IMR-90 (cell line): ENCODE measurements at regions not wholly inside any gene's neighbourhood (a gene's known extent, or its start where the extent isn't known, plus 50 kb on each side); places are given as distances from the start of the nearest gene placed in this dataset.

Experiments used
- BHLHE40 ChIP-seq: fragments of 150-350 bp; IDR thresholded peaks from 2 replicates; pipeline ENCODE4 v1.6.1; 2016; ENCODE audit warnings: mild to moderate bottlenecking, low read depth, low read length
- CEBPB ChIP-seq: IDR thresholded peaks from 2 replicates; pipeline ENCODE4 v1.6.1; 2012; ENCODE audit warnings: low read depth, low read length, improper control_type of control experiment
- CHD1 ChIP-seq: IDR thresholded peaks from 2 replicates; pipeline ENCODE4 v1.6.1; 2012; ENCODE audit warnings: low read depth, low read length, improper control_type of control experiment
- CTCF ChIP-seq: conservative IDR thresholded peaks from 2 replicates; pipeline ENCODE4 v1.5.1; 2012; ENCODE audit warnings: mild to moderate bottlenecking, low read depth, low read length, improper control_type of control experiment
- FOS ChIP-seq: fragments of 150-350 bp; IDR thresholded peaks from 2 replicates; pipeline ENCODE4 v1.6.1; 2016; ENCODE audit warnings: low read depth, low read length
- MAZ ChIP-seq: IDR thresholded peaks from 2 replicates; pipeline ENCODE4 v1.6.1; 2012; ENCODE audit warnings: low read depth, mild to moderate bottlenecking, low read length, improper control_type of control experiment, moderate library complexity, borderline replicate concordance
- MXI1 ChIP-seq: IDR thresholded peaks from 2 replicates; pipeline ENCODE4 v1.6.1; 2012; ENCODE audit warnings: low read depth, mild to moderate bottlenecking, low read length, moderate library complexity, borderline replicate concordance
- POLR2A ChIP-seq: IDR thresholded peaks from 2 replicates; pipeline ENCODE4 v1.6.1; 2012; ENCODE audit warnings: mild to moderate bottlenecking, low read depth, low read length
- RAD21 ChIP-seq: IDR thresholded peaks from 2 replicates; pipeline ENCODE4 v1.6.1; 2012; ENCODE audit warnings: low read length, improper control_type of control experiment
- USF2 ChIP-seq: fragments of 150-350 bp; IDR thresholded peaks from 2 replicates; pipeline ENCODE4 v1.6.1; 2017; ENCODE audit warnings: mild to moderate bottlenecking, antibody characterized with exemption, low read length, low read depth

DNA sequence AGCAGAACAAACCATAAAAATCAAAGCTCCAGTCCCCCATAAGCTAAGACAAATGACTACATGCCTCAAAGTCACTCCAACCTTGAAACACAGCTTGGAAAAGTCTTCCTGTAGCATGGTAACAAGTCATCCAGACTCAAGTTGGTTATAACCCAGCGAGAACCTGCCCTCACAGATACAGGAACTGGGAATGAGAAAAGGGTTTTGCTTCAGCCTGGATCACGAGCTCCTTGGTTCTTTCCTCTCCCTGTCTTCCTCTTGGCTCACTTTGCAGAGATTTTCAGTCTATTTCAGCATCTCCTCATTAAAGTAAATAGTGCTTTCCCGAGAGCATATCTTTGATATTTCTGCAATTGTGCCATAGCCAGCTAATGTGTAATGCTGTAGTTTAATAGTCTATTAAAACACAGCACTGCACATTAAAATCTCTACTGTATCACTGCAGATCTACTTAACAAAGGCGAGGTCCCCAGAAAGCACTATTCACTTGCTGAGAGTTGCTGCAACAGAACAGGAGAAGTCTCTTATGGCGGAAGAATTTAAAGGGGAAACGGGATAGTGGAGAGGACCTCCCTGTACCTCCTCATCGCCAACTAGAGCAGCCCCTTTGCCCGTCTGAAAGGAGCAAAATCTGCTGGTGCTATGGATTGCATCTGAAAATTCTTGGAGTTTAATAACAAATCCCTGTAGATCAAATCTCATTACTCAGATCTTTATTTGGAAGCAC is 249.3 kb upstream of the GATB start:
- TF ChIP-seq FOS (no peak), CTCF (no peak), MXI1 (no peak), USF2 (no peak), POLR2A (no peak), BHLHE40 (no peak), MAZ (no peak), CEBPB (no peak), RAD21 (no peak), CHD1 (no peak)
